DOHH2 (cell line): ENCODE measurements at regions not wholly inside any gene's neighbourhood (a gene's known extent, or its start where the extent isn't known, plus 50 kb on each side); places are given as distances from the start of the nearest gene placed in this dataset.

Experiments used
- H3F3A ChIP-seq: fragments of 200-600 bp; sonication (generic), shearing (Covaris generic); 2 replicates; pipeline ENCODE4 v1.6.0; 2016; ENCODE audit warnings: antibody characterized with exemption, mild to moderate bottlenecking; ENCODE audit not compliant: control insufficient read depth, insufficient read depth
- H3K27ac ChIP-seq: fragments of 200-600 bp; sonication (generic); 2 replicates; pipeline ENCODE4 v1.5.1; 2014; ENCODE audit warnings: low read depth, mild to moderate bottlenecking, low read length, moderate library complexity
- H3K27me3 ChIP-seq: fragments of 200-600 bp; sonication (generic); 2 replicates; pipeline ENCODE4 v1.6.1; 2014; ENCODE audit warnings: mild to moderate bottlenecking, low read length, mixed read lengths; ENCODE audit not compliant: control insufficient read depth
- H3K36me3 ChIP-seq: fragments of 200-600 bp; sonication (generic); 2 replicates; pipeline ENCODE4 v1.6.1; 2014; ENCODE audit warnings: mild to moderate bottlenecking, low read length, moderate library complexity, mixed read lengths; ENCODE audit not compliant: control insufficient read depth
- H3K4me1 ChIP-seq: fragments of 200-600 bp; sonication (generic); 2 replicates; pipeline ENCODE4 v1.6.1; 2014; ENCODE audit warnings: mild to moderate bottlenecking, low read length, mixed read lengths; ENCODE audit not compliant: control insufficient read depth
- H3K4me2 ChIP-seq: fragments of 200-600 bp; sonication (generic); 2 replicates; pipeline ENCODE4 v1.6.0; 2014; ENCODE audit warnings: mild to moderate bottlenecking, low read length, moderate library complexity
- H3K4me3 ChIP-seq: fragments of 200-600 bp; sonication (generic); 2 replicates; pipeline ENCODE4 v1.5.1; 2014; ENCODE audit warnings: mild to moderate bottlenecking, low read length, mixed read lengths
- H3K79me2 ChIP-seq: fragments of 200-600 bp; sonication (generic); 2 replicates; pipeline ENCODE4 v1.6.1; 2014; ENCODE audit warnings: mild to moderate bottlenecking, low read length, mixed read lengths; ENCODE audit not compliant: control insufficient read depth
- H3K9me2 ChIP-seq: fragments of 200-600 bp; sonication (generic); replicated peaks from 2 replicates; pipeline ENCODE4 v1.6.1; 2014; ENCODE audit warnings: mild to moderate bottlenecking, low read length, mixed read lengths; ENCODE audit not compliant: control insufficient read depth
- H3K9me3 ChIP-seq: fragments of 200-600 bp; sonication (generic); 2 replicates; pipeline ENCODE4 v1.6.1; 2014; ENCODE audit warnings: antibody characterized with exemption, low read length, mixed read lengths; ENCODE audit not compliant: control insufficient read depth, insufficient read depth
- H4K20me1 ChIP-seq: fragments of 200-600 bp; sonication (generic); 2 replicates; pipeline ENCODE4 v1.6.0; 2014; ENCODE audit warnings: low read depth, mild to moderate bottlenecking, antibody characterized with exemption, low read length, moderate library complexity; ENCODE audit not compliant: control insufficient read depth, insufficient read depth
- EZH2phosphoT487 ChIP-seq: fragments of 200-600 bp; sonication (generic); IDR thresholded peaks from 2 replicates; pipeline ENCODE4 v1.6.1; 2017; ENCODE audit warnings: borderline replicate concordance, mild to moderate bottlenecking, antibody characterized with exemption, low read length, moderate library complexity, mixed read lengths
- TF ChIP-seq, protein P1 (sequence below): fragments of 200-600 bp; sonication (generic); IDR thresholded peaks from one replicate; pipeline ENCODE4 v1.5.1; 2014; ENCODE audit warnings: antibody characterized with exemption, mild to moderate bottlenecking, low read depth, low read length; ENCODE audit not compliant: poor library complexity, severe bottlenecking

DNA sequence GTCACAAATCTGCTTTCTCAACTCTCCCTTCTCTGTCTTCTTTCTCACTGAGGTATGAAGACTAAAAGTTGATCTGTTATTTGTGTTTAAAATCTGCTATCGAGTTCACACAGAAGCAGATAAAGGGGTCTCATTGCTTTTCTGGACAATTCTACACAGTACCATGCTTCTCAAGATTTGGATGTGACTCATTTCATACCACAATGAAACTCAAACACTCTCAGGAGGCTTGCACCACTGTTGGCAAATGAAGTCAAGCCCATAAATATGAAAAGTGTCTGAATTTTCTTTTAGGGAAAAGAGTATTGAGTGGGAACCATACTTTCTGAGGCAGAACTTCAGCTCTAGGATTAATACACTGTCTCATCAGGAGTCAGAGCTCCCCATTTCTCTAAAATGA lies 274.6 kb upstream of the CYRIA start:
- no peaks in the 10 kb centered on the region for H3K79me2 ChIP-seq
- no peaks in the 10 kb centered on the region for H3F3A ChIP-seq
- H3K9me3 ChIP-seq, result peaks cover 21% of the 10 kb centered on the region
- no peaks in the 10 kb centered on the region for H4K20me1 ChIP-seq
- H3K9me2 ChIP-seq, result no peaks in the 10 kb centered on the region
- peaks cover 25% of the 10 kb centered on the region for H3K4me1 ChIP-seq
- H3K27me3 ChIP-seq, result no peaks in the 10 kb centered on the region
- no peak overlapping the region for H3K4me2 ChIP-seq
- no peak overlapping the region for H3K4me3 ChIP-seq
- no peak overlapping the region for H3K27ac ChIP-seq
- TF ChIP-seq, protein P1, sequence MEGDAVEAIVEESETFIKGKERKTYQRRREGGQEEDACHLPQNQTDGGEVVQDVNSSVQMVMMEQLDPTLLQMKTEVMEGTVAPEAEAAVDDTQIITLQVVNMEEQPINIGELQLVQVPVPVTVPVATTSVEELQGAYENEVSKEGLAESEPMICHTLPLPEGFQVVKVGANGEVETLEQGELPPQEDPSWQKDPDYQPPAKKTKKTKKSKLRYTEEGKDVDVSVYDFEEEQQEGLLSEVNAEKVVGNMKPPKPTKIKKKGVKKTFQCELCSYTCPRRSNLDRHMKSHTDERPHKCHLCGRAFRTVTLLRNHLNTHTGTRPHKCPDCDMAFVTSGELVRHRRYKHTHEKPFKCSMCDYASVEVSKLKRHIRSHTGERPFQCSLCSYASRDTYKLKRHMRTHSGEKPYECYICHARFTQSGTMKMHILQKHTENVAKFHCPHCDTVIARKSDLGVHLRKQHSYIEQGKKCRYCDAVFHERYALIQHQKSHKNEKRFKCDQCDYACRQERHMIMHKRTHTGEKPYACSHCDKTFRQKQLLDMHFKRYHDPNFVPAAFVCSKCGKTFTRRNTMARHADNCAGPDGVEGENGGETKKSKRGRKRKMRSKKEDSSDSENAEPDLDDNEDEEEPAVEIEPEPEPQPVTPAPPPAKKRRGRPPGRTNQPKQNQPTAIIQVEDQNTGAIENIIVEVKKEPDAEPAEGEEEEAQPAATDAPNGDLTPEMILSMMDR, result no peak
- TF ChIP-seq EZH2phosphoT487, result no peak
- H3K36me3 ChIP-seq, result peaks cover 7% of the 10 kb centered on the region

DNA sequence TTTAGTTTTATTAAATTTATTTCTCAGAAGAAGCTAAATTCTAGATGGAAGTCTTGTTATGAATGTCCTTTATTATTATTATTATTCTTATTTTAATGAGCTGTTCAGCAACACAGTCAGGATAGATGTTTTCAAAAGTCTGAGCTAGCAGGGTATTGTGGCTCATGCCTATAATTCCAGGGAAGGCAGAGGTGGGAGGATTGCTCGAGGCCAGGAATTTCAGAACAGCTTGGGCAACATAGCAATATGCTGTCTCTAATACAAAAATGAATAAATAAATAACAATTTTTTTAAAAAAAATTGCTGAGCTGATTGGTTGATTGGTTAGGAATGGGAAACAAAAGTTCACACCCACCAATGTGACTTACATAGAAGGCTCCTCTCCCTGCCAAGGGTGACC lies 274.1 kb upstream of the CYRIA start:
- Histone ChIP-seq H3K36me3 (peaks cover 7% of the 10 kb centered on the region), H3K4me3 (no peak overlapping the region), H4K20me1 (no peaks in the 10 kb centered on the region), H3K27me3 (no peaks in the 10 kb centered on the region), H3K79me2 (no peaks in the 10 kb centered on the region), H3F3A (no peaks in the 10 kb centered on the region), H3K4me2 (no peak overlapping the region), H3K27ac (no peak overlapping the region), H3K9me3 (peaks cover 21% of the 10 kb centered on the region), H3K9me2 (no peaks in the 10 kb centered on the region), H3K4me1 (peaks cover 25% of the 10 kb centered on the region)
- TF ChIP-seq EZH2phosphoT487, result no peak
- TF ChIP-seq, protein P1, result no peak

DNA sequence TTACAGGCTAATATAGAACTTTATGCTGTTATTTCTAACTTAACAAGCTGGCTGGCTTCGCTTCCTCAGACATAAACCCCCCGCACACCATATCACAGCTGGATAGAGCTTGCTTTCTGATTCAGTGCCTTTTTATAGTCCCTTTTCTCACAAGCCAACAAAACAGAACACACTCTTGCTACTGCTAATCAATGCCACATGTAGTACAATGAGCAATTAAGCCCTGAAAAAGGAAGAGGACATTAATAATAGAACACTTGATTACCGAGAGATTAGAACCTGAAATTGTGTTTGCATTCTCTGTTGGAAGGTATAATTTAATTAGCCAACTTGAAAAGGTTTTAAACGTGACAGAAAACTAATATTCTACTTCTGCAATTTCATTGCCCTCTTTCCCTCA lies 267.7 kb upstream of the CYRIA start:
- H3K27ac ChIP-seq, result no peak overlapping the region
- H4K20me1 ChIP-seq, result no peaks in the 10 kb centered on the region
- TF ChIP-seq, protein P1, result no peak
- TF ChIP-seq EZH2phosphoT487, result no peak
- no peaks in the 10 kb centered on the region for H3F3A ChIP-seq
- H3K79me2 ChIP-seq, result no peaks in the 10 kb centered on the region
- no peaks in the 10 kb centered on the region for H3K27me3 ChIP-seq
- no peak overlapping the region for H3K4me3 ChIP-seq
- H3K4me2 ChIP-seq, result no peak overlapping the region
- no peaks in the 10 kb centered on the region for H3K9me2 ChIP-seq
- H3K9me3 ChIP-seq, result 0 out of 2 replicates have a peak, but pooled peaks cover 5% of the 10 kb centered on the region
- H3K36me3 ChIP-seq, result no peaks in the 10 kb centered on the region
- H3K4me1 ChIP-seq, result no peaks in the 10 kb centered on the region

DNA sequence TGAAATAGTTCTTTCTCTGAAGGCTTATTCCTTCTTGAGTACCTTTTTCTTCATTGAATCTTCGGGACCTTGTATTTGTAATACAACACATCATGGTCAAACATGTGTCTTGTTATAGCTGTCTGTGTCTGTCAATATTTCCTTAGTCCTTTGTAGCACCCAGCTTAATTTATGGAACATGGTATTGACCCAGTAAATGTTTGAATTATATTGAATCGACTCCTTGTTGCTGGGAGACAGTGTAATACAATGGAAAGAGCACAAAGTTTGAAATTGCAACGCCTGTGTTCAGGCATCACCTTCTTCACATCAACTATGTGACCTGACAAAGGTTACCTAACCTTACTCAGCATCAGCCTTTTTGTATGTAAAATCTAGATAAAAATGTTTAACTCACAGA lies 267.2 kb upstream of the CYRIA start:
- H4K20me1 ChIP-seq, result no peaks in the 10 kb centered on the region
- H3K36me3 ChIP-seq, result no peaks in the 10 kb centered on the region
- no peak overlapping the region for H3K4me2 ChIP-seq
- H3K27me3 ChIP-seq, result no peaks in the 10 kb centered on the region
- H3K79me2 ChIP-seq, result no peaks in the 10 kb centered on the region
- 0 out of 2 replicates have a peak, but pooled peaks cover 4% of the 10 kb centered on the region for H3K9me3 ChIP-seq
- H3K9me2 ChIP-seq, result no peaks in the 10 kb centered on the region
- no peak overlapping the region for H3K4me3 ChIP-seq
- no peak overlapping the region for H3K27ac ChIP-seq
- no peaks in the 10 kb centered on the region for H3F3A ChIP-seq
- no peaks in the 10 kb centered on the region for H3K4me1 ChIP-seq
- TF ChIP-seq, protein P1, result no peak
- no peak for TF ChIP-seq EZH2phosphoT487
